Neural progenitor cell (in vitro differentiated cells): ENCODE measurements at regions not wholly inside any gene's neighbourhood (a gene's known extent, or its start where the extent isn't known, plus 50 kb on each side); places are given as distances from the start of the nearest gene placed in this dataset.
"Not testable (repeated sequence)": the region's sequence is repeated elsewhere in the genome, so short reads cannot be mapped to it uniquely, and the experiment has no call there.

Experiments used
- EZH2 ChIP-seq: fragments of 200-600 bp; sonication (generic); IDR thresholded peaks from 2 replicates; pipeline ENCODE4 v1.6.1; 2017; ENCODE audit warnings: antibody characterized with exemption, mild to moderate bottlenecking, moderate library complexity
- EZH2phosphoT487 ChIP-seq: fragments of 200-600 bp; sonication (generic); IDR thresholded peaks from 2 replicates; pipeline ENCODE4 v1.6.1; 2017; ENCODE audit warnings: antibody characterized with exemption

DNA sequence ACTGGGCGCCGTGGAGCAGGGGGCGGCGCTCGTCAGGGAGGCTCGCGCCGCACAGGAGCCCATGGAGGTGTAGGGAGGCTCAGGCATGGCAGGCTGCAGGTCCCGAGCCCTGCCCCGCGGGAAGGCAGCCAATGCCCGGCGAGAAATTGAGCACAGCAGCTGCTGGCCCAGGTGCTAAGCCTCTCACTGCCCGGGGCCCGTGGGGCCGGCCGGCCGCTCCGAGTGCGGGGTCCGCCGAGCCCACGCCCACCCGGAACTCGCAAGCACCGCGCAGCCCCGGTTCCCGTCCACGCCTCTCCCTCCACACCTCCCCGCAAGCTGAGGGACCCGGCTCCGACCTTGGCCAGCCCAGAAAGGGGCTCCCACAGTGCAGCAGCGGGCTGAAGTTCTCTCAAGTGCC, 160.7 kb downstream of the ZIC4 start:
- not testable (repeated sequence) for TF ChIP-seq EZH2phosphoT487, EZH2
